Mucosa of stomach (tissue), 1 donor: ENCODE measurements at regions not wholly inside any gene's neighbourhood (a gene's known extent, or its start where the extent isn't known, plus 50 kb on each side); places are given as distances from the start of the nearest gene placed in this dataset.

ENCODE experiments used
- H3K27me3 ChIP-seq: one replicate; pipeline ENCODE4 v1.7.0; 2013; ENCODE audit warnings: mild to moderate bottlenecking, low read length; ENCODE audit not compliant: control insufficient read depth, insufficient read depth
- H3K36me3 ChIP-seq: one replicate; pipeline ENCODE4 v1.7.0; 2013; ENCODE audit warnings: low read length; ENCODE audit not compliant: control insufficient read depth, insufficient read depth
- H3K4me1 ChIP-seq: one replicate; pipeline ENCODE4 v1.7.0; 2013; ENCODE audit warnings: mild to moderate bottlenecking, low read length; ENCODE audit not compliant: control insufficient read depth, insufficient read depth
- H3K4me3 ChIP-seq: one replicate; pipeline ENCODE4 v1.7.0; 2013; ENCODE audit warnings: low read length
- H3K9ac ChIP-seq: one replicate; pipeline ENCODE4 v1.7.0; 2013; ENCODE audit warnings: mild to moderate bottlenecking, low read length, moderate library complexity
- H3K9me3 ChIP-seq: one replicate; pipeline ENCODE4 v1.7.0; 2013; ENCODE audit warnings: mild to moderate bottlenecking, low read length, moderate library complexity; ENCODE audit not compliant: control insufficient read depth
- donor health status: Pancreatic carcinoma.

GRCh38 chr19:27740396-27740795 lies 1472.6 kb downstream of the UQCRFS1 start:
- Histone ChIP-seq H3K36me3 (no peaks in the 10 kb centered on the region), H3K9ac (no peak overlapping the region), H3K9me3 (no peaks in the 10 kb centered on the region), H3K27me3 (no peaks in the 10 kb centered on the region), H3K4me3 (no peak overlapping the region), H3K4me1 (no peaks in the 10 kb centered on the region)

- no peak overlapping the region for H3K4me3 ChIP-seq
- no peak overlapping the region for H3K9ac ChIP-seq
- no peaks in the 10 kb centered on the region for H3K36me3 ChIP-seq
- H3K9me3 ChIP-seq = no peaks in the 10 kb centered on the region
- no peaks in the 10 kb centered on the region for H3K4me1 ChIP-seq
- H3K27me3 ChIP-seq = no peaks in the 10 kb centered on the region
Measured at GRCh38 chr19:27738569-27739193, 1474.3 kb downstream of the UQCRFS1 start.

GRCh38 chr19:27736225-27736624 lies 1476.7 kb downstream of the UQCRFS1 start:
- no peak overlapping the region for H3K9ac ChIP-seq

GRCh38 chr19:27735314-27735713 lies 1477.6 kb downstream of the UQCRFS1 start:
- H3K27me3 ChIP-seq = no peaks in the 10 kb centered on the region
- no peaks in the 10 kb centered on the region for H3K4me1 ChIP-seq
- no peaks in the 10 kb centered on the region for H3K9me3 ChIP-seq
- no peak overlapping the region for H3K9ac ChIP-seq
- H3K4me3 ChIP-seq = no peak overlapping the region
- no peaks in the 10 kb centered on the region for H3K36me3 ChIP-seq

More at GRCh38 chr19:27736225-27736624, 1476.7 kb downstream of the UQCRFS1 start:
- H3K4me3 ChIP-seq = no peak overlapping the region
- no peaks in the 10 kb centered on the region for H3K9me3 ChIP-seq
- H3K27me3 ChIP-seq = no peaks in the 10 kb centered on the region
- no peaks in the 10 kb centered on the region for H3K4me1 ChIP-seq
- no peaks in the 10 kb centered on the region for H3K36me3 ChIP-seq

- H3K4me1 ChIP-seq = no peaks in the 10 kb centered on the region
- H3K36me3 ChIP-seq = no peaks in the 10 kb centered on the region
- no peaks in the 10 kb centered on the region for H3K9me3 ChIP-seq
- H3K9ac ChIP-seq = no peak overlapping the region
- no peak overlapping the region for H3K4me3 ChIP-seq
- no peaks in the 10 kb centered on the region for H3K27me3 ChIP-seq
Measured at GRCh38 chr19:27734496-27735220, 1478.3 kb downstream of the UQCRFS1 start.

- no peaks in the 10 kb centered on the region for H3K4me1 ChIP-seq
- H3K36me3 ChIP-seq = no peaks in the 10 kb centered on the region
- no peaks in the 10 kb centered on the region for H3K27me3 ChIP-seq
- no peaks in the 10 kb centered on the region for H3K9me3 ChIP-seq
- H3K4me3 ChIP-seq = no peak overlapping the region
- no peak overlapping the region for H3K9ac ChIP-seq
Measured at GRCh38 chr19:27733551-27734266, 1479.2 kb downstream of the UQCRFS1 start.

GRCh38 chr19:27729332-27729731 lies 1483.6 kb downstream of the UQCRFS1 start:
- no peaks in the 10 kb centered on the region for H3K4me1 ChIP-seq
- H3K9ac ChIP-seq = no peak overlapping the region
- H3K36me3 ChIP-seq = no peaks in the 10 kb centered on the region
- H3K27me3 ChIP-seq = no peaks in the 10 kb centered on the region
- no peak overlapping the region for H3K4me3 ChIP-seq
- no peaks in the 10 kb centered on the region for H3K9me3 ChIP-seq

- Histone ChIP-seq H3K4me3 (no peak overlapping the region), H3K9ac (no peak overlapping the region), H3K36me3 (no peaks in the 10 kb centered on the region), H3K27me3 (no peaks in the 10 kb centered on the region), H3K4me1 (no peaks in the 10 kb centered on the region), H3K9me3 (no peaks in the 10 kb centered on the region)
Measured at GRCh38 chr19:27722625-27723024, 1490.3 kb downstream of the UQCRFS1 start.

- H3K27me3 ChIP-seq = no peaks in the 10 kb centered on the region
- no peaks in the 10 kb centered on the region for H3K4me1 ChIP-seq
- no peaks in the 10 kb centered on the region for H3K36me3 ChIP-seq
- H3K4me3 ChIP-seq = no peak overlapping the region
- H3K9ac ChIP-seq = no peak overlapping the region
- no peaks in the 10 kb centered on the region for H3K9me3 ChIP-seq
Measured at GRCh38 chr19:27720155-27720554, 1492.8 kb downstream of the UQCRFS1 start.

GRCh38 chr19:27719034-27719433 lies 1493.9 kb downstream of the UQCRFS1 start:
- no peaks in the 10 kb centered on the region for H3K36me3 ChIP-seq
- H3K9me3 ChIP-seq = no peaks in the 10 kb centered on the region
- no peak overlapping the region for H3K9ac ChIP-seq
- no peaks in the 10 kb centered on the region for H3K4me1 ChIP-seq
- no peak overlapping the region for H3K4me3 ChIP-seq
- H3K27me3 ChIP-seq = no peaks in the 10 kb centered on the region

GRCh38 chr19:27718234-27718633 lies 1494.7 kb downstream of the UQCRFS1 start:
- H3K9ac ChIP-seq = no peak overlapping the region
- no peak overlapping the region for H3K4me3 ChIP-seq
- H3K9me3 ChIP-seq = no peaks in the 10 kb centered on the region
- H3K27me3 ChIP-seq = no peaks in the 10 kb centered on the region
- H3K4me1 ChIP-seq = no peaks in the 10 kb centered on the region
- H3K36me3 ChIP-seq = no peaks in the 10 kb centered on the region

- H3K36me3 ChIP-seq = no peaks in the 10 kb centered on the region
- no peak overlapping the region for H3K4me3 ChIP-seq
- no peaks in the 10 kb centered on the region for H3K27me3 ChIP-seq
- H3K9ac ChIP-seq = no peak overlapping the region
- no peaks in the 10 kb centered on the region for H3K9me3 ChIP-seq
- H3K4me1 ChIP-seq = no peaks in the 10 kb centered on the region
Measured at GRCh38 chr19:27717825-27718224, 1495.1 kb downstream of the UQCRFS1 start.
